Lower leg skin (tissue), 4 donors: ENCODE measurements at regions not wholly inside any gene's neighbourhood (a gene's known extent, or its start where the extent isn't known, plus 50 kb on each side); places are given as distances from the start of the nearest gene placed in this dataset.
"Not testable (repeated sequence)": the region's sequence is repeated elsewhere in the genome, so short reads cannot be mapped to it uniquely, and the experiment has no call there.

Experiments
- DNase-seq, 2 donors: peaks; one replicate each; pipeline ENCODE4 v3.0.0-alpha.2; 2019; ENCODE audit warnings: low spot score in 2 of 2
- H3K4me3 ChIP-seq: fragments of 200-600 bp; sonication (generic); 2 replicates; pipeline ENCODE4 v1.5.1; 2017; ENCODE audit warnings: mild to moderate bottlenecking, low read depth; ENCODE audit not compliant: poor library complexity, severe bottlenecking
- CTCF ChIP-seq, 3 donors: fragments of 450-650 bp; IDR thresholded peaks; one replicate each; pipeline ENCODE4 v1.5.1; 2016; ENCODE audit warnings: antibody characterized with exemption in 3 of 3, mild to moderate bottlenecking in 3 of 3, moderate library complexity in 2 of 3
- POLR2A ChIP-seq, 2 donors: fragments of 450-650 bp; IDR thresholded peaks; one replicate each; pipeline ENCODE4 v1.6.1; 2016 to 2017; ENCODE audit warnings: antibody characterized with exemption in 2 of 2, mild to moderate bottlenecking in 1 of 2, moderate library complexity in 1 of 2
- WGBS, 2 donors: methylation state at CpG; one replicate each; pipeline ENCODE4 v1.1.5; 2018; 5-methylcytosine and 5-hydroxymethylcytosine counted together
- intact Hi-C: fragments of 100-400 bp; cut with DNase I; formaldehyde crosslinking; loops from one replicate; pipeline ENCODE4 v1.15.0; 2023; ENCODE audit warnings: low total_unique reads

DNA sequence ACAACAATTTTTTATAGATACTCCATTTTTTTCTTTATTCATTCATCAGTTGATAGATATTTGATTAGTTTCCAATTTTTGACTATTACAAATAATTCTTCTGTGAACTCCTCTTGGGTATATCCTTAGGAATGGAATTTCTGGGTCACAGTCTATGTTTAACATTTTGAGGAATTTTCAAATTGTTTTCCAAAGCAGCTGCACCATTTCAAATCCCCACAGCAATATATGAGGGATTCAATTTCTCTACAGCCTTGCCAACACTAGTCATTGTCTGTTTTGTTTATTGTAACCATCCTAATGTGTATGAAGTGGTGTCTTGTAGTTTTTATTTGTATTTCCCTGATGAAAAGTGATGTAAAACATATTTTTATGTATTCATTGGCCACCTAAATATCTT, 320.3 kb upstream of the DEFB112 start:
- intact Hi-C loops = no loop called here
- DNase-seq = no peak
- TF ChIP-seq POLR2A (IDR thresholded peaks at IDR 0.05) (no peak), CTCF (IDR thresholded peaks at IDR 0.05) (no peak)
- no peak overlapping the region for H3K4me3 ChIP-seq

DNA sequence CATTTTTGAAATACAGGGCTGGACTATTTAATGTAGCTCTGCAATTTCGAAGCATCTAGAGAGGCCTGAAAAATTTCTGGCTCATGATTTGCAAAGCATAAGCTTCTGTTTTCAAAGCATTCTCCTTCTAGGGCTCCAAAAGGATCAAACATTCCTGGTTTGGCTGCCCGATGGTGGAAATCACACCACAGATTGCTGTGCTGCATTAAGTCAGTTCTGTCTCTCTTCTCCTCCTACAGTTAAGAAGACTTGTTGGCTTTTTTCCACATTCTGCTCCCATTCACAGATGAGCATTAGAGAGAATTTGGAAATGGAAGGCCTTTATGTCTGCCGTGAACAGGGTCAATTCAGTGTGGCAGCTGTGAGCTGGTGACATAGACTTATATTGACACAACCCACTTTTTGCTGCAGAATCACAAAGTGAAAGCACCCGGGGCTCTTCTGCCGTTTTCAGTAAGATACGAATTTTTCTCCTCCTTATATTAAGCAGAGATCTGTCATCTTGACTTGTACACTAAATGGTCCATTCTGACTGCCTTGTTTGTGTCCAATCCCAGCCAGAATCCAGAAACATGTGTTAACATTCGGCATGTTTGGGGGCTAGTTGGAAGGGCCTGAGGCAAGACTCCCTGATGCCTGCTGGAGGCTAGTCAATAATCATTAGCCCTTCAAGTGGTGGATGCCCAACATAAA, 330.8 kb upstream of the DEFB112 start:
- no peak overlapping the region for H3K4me3 ChIP-seq
- intact Hi-C loops = no loop called here
- DNase-seq = no peak
- 51 to 57% methylated on average over 7 of the region's 7 CpGs for WGBS, 2 donors
- TF ChIP-seq CTCF (IDR thresholded peaks at IDR 0.05) (no peak), POLR2A (IDR thresholded peaks at IDR 0.05) (no peak)

- TF ChIP-seq CTCF (IDR thresholded peaks at IDR 0.05) (no peak), POLR2A (IDR thresholded peaks at IDR 0.05) (no peak)
Observed at GRCh38 chr6:50381099-50381415, 331.3 kb upstream of the DEFB112 start.

DNA sequence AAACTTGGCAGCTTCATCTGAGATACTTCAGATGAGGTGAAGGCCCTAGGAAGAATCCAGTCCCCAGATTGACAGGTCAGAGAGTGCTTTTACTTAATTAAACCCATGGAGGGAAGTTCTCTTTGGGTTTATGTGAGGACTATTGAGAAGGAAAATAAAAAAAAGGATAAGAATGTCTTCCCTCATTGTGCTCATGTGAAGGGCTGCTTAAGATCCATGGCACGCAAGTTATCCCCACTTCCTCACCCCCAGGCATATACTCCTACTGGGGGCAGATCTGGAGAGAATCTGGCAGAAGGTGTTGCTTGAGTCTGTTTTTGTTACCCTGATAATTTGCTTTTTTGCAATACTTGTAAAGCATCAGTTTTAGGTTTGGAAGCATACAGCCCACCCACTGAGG, 322.9 kb upstream of the TFAP2D start:
- no peak for TF ChIP-seq CTCF (IDR thresholded peaks at IDR 0.05)
- TF ChIP-seq POLR2A (IDR thresholded peaks at IDR 0.05) = no peak
- H3K4me3 ChIP-seq = no peak overlapping the region
- WGBS, 2 donors = 67 to 82% methylated on average over 1 of the region's 1 CpG
- DNase-seq = no peak
- intact Hi-C loops = no loop called here

More at GRCh38 chr6:50381099-50381415, 331.3 kb upstream of the DEFB112 start:
- H3K4me3 ChIP-seq = no peak overlapping the region
- intact Hi-C loops = no loop called here
- WGBS, 2 donors = 59% methylated on average over 2 of the region's 2 CpGs
- no peak for DNase-seq

DNA sequence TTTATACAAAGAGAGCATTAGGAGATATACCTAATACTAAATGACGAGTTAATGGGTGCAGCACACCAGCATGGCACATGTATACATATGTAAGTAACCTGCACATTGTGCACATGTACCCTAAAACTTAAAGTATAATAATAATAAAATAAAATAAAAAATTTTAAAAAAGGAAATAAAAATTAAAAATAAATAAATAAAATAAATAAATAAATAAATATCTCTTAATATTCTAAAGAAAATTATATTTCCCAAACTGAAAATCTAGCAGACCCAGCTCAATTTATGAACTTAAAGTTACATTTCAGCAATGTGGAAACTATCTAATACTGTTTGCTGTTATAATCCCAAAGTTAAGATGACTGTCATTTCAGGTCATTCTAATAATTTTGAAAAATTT, 319.2 kb upstream of the TFAP2D start:
- intact Hi-C loops, DNase-seq, H3K4me3 ChIP-seq: not testable (repeated sequence)
- 85 to 92% methylated on average over 1 of the region's 1 CpG for WGBS, 2 donors

- intact Hi-C loops = no loop called here
- DNase-seq = no peak
- no peak overlapping the region for H3K4me3 ChIP-seq
- no peak for TF ChIP-seq POLR2A (IDR thresholded peaks at IDR 0.05)
- TF ChIP-seq CTCF (IDR thresholded peaks at IDR 0.05) = no peak
- 69% methylated on average over 3 of the region's 3 CpGs for WGBS, 2 donors
Observed at GRCh38 chr6:50404643-50405042, 308.7 kb upstream of the TFAP2D start.
